ENCODE measurements at regions not wholly inside any gene's neighbourhood (a gene's known extent, or its start where the extent isn't known, plus 50 kb on each side); places are given as distances from the start of the nearest gene placed in this dataset.

DNA sequence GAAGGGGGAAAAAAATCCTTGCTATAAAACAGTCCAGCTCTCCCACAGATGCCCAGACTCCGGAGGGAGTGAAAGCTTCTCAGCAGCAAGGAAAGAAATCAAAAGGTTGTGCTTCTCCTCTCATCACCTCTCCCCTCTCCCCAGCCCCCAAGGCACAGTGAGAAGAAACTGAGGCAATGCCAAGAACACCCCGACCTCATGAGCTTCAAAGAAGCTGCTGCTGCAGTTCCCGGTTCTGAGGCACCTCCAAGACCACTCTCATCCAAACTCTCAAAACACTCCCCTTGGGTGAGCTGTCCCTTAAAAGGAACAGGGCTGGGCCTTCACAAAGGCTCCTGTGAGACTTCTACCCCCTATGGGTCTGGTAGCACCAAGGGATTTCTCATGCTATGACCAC, 62.0 kb upstream of the KLF7 start:
- TF ChIP-seq, protein P1, sequence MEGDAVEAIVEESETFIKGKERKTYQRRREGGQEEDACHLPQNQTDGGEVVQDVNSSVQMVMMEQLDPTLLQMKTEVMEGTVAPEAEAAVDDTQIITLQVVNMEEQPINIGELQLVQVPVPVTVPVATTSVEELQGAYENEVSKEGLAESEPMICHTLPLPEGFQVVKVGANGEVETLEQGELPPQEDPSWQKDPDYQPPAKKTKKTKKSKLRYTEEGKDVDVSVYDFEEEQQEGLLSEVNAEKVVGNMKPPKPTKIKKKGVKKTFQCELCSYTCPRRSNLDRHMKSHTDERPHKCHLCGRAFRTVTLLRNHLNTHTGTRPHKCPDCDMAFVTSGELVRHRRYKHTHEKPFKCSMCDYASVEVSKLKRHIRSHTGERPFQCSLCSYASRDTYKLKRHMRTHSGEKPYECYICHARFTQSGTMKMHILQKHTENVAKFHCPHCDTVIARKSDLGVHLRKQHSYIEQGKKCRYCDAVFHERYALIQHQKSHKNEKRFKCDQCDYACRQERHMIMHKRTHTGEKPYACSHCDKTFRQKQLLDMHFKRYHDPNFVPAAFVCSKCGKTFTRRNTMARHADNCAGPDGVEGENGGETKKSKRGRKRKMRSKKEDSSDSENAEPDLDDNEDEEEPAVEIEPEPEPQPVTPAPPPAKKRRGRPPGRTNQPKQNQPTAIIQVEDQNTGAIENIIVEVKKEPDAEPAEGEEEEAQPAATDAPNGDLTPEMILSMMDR (IDR thresholded peaks at IDR 0.05; ENCODE audit: poor library complexity, severe bottlenecking), result no peak
- TF ChIP-seq EZH2 (IDR thresholded peaks at IDR 0.05; ENCODE audit: borderline replicate concordance, insufficient read depth, low read length, poor library complexity, severe bottlenecking), result no peak
- no peak for TF ChIP-seq POLR2AphosphoS5 (IDR thresholded peaks at IDR 0.05)
- TF ChIP-seq MXI1 (conservative IDR thresholded peaks at IDR 0.05; ENCODE audit: poor library complexity, severe bottlenecking), result no peak
